Suprapubic skin (tissue), 4 donors: ENCODE measurements at regions not wholly inside any gene's neighbourhood (a gene's known extent, or its start where the extent isn't known, plus 50 kb on each side); places are given as distances from the start of the nearest gene placed in this dataset.

Experiments
- CTCF ChIP-seq, 2 donors: fragments of 200-600 bp in 1 of 2; fragments of 450-650 bp in 1 of 2; sonication (generic) in 1 of 2; IDR thresholded peaks; one replicate each; pipeline ENCODE4 v1.5.1; 2016 to 2019; ENCODE audit warnings: antibody characterized with exemption in 2 of 2, mild to moderate bottlenecking in 1 of 2, moderate library complexity in 1 of 2
- POLR2A ChIP-seq, 2 donors: fragments of 450-650 bp; IDR thresholded peaks; one replicate each; pipeline ENCODE4 v1.6.1; 2017; ENCODE audit warnings: antibody characterized with exemption in 2 of 2, mild to moderate bottlenecking in 2 of 2, moderate library complexity in 2 of 2
- POLR2AphosphoS5 ChIP-seq, 3 donors: sonication (generic); formaldehyde crosslinking; IDR thresholded peaks; one replicate each; pipeline ENCODE4 v1.6.1; 2017; ENCODE audit warnings: antibody characterized with exemption in 3 of 3

GRCh38 chr4:141540643-141541042 lies 95.7 kb upstream of the IL15 start:
- TF ChIP-seq POLR2A (IDR thresholded peaks at IDR 0.05) (no peak), CTCF (IDR thresholded peaks at IDR 0.05) (no peak), POLR2AphosphoS5 (IDR thresholded peaks at IDR 0.05) (no peak)
